ENCODE measurements at regions not wholly inside any gene's neighbourhood (a gene's known extent, or its start where the extent isn't known, plus 50 kb on each side); places are given as distances from the start of the nearest gene placed in this dataset.

DNA sequence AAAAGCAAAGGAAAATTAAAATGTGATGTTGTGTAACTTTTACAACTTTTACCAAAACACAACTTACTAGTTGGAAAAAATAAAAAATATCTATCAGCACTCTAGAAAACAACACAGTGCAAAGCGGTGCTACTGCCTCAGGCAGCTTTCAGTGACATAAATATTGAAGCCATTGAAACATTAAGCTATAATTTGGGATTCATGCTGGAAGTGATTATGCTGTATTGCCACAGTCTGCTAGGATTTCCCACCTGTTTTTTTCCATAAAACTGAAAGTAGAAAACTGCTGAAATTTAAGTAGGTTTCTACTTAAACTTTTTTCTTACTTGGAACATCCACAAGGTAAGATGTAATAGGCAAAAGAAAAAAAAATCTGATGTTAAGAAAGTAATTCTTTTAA lies 674.4 kb downstream of the KCNT2 start:
- TF ChIP-seq, protein P1, sequence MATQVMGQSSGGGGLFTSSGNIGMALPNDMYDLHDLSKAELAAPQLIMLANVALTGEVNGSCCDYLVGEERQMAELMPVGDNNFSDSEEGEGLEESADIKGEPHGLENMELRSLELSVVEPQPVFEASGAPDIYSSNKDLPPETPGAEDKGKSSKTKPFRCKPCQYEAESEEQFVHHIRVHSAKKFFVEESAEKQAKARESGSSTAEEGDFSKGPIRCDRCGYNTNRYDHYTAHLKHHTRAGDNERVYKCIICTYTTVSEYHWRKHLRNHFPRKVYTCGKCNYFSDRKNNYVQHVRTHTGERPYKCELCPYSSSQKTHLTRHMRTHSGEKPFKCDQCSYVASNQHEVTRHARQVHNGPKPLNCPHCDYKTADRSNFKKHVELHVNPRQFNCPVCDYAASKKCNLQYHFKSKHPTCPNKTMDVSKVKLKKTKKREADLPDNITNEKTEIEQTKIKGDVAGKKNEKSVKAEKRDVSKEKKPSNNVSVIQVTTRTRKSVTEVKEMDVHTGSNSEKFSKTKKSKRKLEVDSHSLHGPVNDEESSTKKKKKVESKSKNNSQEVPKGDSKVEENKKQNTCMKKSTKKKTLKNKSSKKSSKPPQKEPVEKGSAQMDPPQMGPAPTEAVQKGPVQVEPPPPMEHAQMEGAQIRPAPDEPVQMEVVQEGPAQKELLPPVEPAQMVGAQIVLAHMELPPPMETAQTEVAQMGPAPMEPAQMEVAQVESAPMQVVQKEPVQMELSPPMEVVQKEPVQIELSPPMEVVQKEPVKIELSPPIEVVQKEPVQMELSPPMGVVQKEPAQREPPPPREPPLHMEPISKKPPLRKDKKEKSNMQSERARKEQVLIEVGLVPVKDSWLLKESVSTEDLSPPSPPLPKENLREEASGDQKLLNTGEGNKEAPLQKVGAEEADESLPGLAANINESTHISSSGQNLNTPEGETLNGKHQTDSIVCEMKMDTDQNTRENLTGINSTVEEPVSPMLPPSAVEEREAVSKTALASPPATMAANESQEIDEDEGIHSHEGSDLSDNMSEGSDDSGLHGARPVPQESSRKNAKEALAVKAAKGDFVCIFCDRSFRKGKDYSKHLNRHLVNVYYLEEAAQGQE (IDR thresholded peaks at IDR 0.05; ENCODE audit: insufficient read depth in 1 of 2, low read depth in 2 of 2, low read length in 2 of 2): no peak
- TF ChIP-seq POLR2AphosphoS5 (IDR thresholded peaks at IDR 0.05; ENCODE audit: low read depth, low read length) (no peak), SIN3A (IDR thresholded peaks at IDR 0.05; ENCODE audit: borderline replicate concordance, insufficient read depth, low read length) (no peak), TAF1 (IDR thresholded peaks at IDR 0.05; ENCODE audit: borderline replicate concordance, insufficient read depth, low read length) (no peak), FOXP2 (optimal IDR thresholded peaks at IDR 0.05; ENCODE audit: borderline replicate concordance, extremely low read depth, extremely low read length, insufficient read depth) (no peak)

DNA sequence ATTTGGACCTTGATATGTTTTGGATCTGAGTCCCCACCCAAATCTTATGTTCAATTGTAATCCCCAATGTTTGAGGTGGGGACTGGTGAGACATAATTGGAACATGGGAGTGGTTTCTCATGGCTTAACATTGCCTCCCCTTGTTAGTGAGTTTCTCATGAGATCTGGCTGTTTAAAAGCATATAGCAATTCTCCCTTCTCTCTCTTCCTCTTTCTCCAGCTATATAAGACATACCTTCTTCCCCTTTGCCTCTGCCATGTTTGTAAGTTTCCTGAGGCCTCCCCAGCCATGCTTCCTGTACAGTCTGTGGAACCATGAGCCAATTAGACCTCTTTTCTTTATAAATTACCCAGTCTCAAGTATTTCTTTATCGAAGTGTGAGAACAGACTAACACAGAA lies 692.4 kb downstream of the KCNT2 start:
- TF ChIP-seq TAF1 (IDR thresholded peaks at IDR 0.05; ENCODE audit: borderline replicate concordance, insufficient read depth, low read length) (no peak), POLR2AphosphoS5 (IDR thresholded peaks at IDR 0.05; ENCODE audit: low read depth, low read length) (no peak), SIN3A (IDR thresholded peaks at IDR 0.05; ENCODE audit: borderline replicate concordance, insufficient read depth, low read length) (no peak), FOXP2 (optimal IDR thresholded peaks at IDR 0.05; ENCODE audit: borderline replicate concordance, extremely low read depth, extremely low read length, insufficient read depth) (no peak)
- TF ChIP-seq, protein P1 (IDR thresholded peaks at IDR 0.05; ENCODE audit: insufficient read depth in 1 of 2, low read depth in 2 of 2, low read length in 2 of 2): no peak

DNA sequence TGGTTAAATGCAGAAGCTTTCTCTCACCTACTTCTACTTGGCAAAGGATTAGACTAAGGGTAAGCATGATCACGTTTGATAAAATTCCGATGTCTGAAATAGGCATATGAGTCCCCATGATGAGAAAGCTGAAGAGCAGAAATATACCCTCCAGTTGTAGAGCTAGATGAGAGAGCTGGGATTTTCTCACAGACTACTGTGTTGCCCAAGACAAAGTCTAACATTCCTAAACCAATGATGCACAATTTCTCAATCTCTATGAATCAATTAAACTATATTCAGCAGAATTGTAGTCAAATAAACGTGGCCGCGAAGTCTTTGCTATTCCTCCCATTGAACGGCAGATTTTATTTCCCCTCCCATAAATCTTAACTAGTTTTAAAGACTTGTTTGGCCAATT lies 699.2 kb downstream of the KCNT2 start:
- TF ChIP-seq FOXP2 (optimal IDR thresholded peaks at IDR 0.05; ENCODE audit: borderline replicate concordance, extremely low read depth, extremely low read length, insufficient read depth): no peak
- TF ChIP-seq POLR2AphosphoS5 (IDR thresholded peaks at IDR 0.05; ENCODE audit: low read depth, low read length): no peak
- no peak for TF ChIP-seq TAF1 (IDR thresholded peaks at IDR 0.05; ENCODE audit: borderline replicate concordance, insufficient read depth, low read length)
- no peak for TF ChIP-seq SIN3A (IDR thresholded peaks at IDR 0.05; ENCODE audit: borderline replicate concordance, insufficient read depth, low read length)
- TF ChIP-seq, protein P1 (IDR thresholded peaks at IDR 0.05; ENCODE audit: insufficient read depth in 1 of 2, low read depth in 2 of 2, low read length in 2 of 2): no peak

DNA sequence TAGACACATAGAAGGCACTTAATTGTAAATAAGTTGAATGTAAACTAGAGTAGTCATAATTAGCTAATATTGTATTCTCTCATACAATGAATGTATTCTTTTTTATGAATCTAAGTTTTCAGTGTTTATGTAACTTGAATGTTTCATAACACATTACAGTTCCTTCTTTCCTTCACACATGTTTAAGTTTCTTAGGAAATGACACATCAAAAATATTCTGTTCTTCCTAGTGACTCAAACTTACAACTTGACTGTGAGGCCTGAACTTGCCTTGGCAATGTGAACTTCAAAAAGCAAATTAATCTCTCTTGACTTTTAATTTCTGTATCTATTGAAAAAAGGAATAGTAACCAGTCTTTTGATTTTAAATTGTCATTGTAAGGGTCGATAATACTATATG lies 700.1 kb downstream of the KCNT2 start:
- TF ChIP-seq, protein P1 (IDR thresholded peaks at IDR 0.05; ENCODE audit: insufficient read depth in 1 of 2, low read depth in 2 of 2, low read length in 2 of 2): no peak
- no peak for TF ChIP-seq FOXP2 (optimal IDR thresholded peaks at IDR 0.05; ENCODE audit: borderline replicate concordance, extremely low read depth, extremely low read length, insufficient read depth)
- TF ChIP-seq POLR2AphosphoS5 (IDR thresholded peaks at IDR 0.05; ENCODE audit: low read depth, low read length): no peak
- no peak for TF ChIP-seq SIN3A (IDR thresholded peaks at IDR 0.05; ENCODE audit: borderline replicate concordance, insufficient read depth, low read length)
- no peak for TF ChIP-seq TAF1 (IDR thresholded peaks at IDR 0.05; ENCODE audit: borderline replicate concordance, insufficient read depth, low read length)

DNA sequence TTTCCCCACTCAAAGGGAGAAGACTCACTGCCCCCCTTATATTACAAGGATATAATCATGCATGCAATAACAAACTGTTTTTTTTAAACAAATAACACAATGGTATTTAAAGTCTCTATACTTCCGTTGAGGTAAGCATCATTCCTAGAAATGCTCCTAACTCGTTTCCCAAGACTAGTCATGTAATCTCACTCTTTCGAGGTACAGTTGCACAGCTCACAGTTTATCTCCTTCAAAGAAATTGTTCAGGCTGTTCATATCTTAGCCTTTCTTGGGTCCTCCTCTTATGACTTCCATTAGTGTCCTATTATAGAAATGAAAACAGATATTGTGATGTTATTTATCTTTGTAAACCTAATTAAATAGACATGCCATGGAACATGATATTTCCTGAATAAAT lies 705.0 kb downstream of the KCNT2 start:
- no peak for TF ChIP-seq TAF1 (IDR thresholded peaks at IDR 0.05; ENCODE audit: borderline replicate concordance, insufficient read depth, low read length)
